HG03066 (cell line): ENCODE measurements at regions not wholly inside any gene's neighbourhood (a gene's known extent, or its start where the extent isn't known, plus 50 kb on each side); places are given as distances from the start of the nearest gene placed in this dataset.
"Not testable (repeated sequence)": the region's sequence is repeated elsewhere in the genome, so short reads cannot be mapped to it uniquely, and the experiment has no call there.

Source experiments
- ATAC-seq: cut with Tn5 transposase; IDR thresholded peaks from one replicate; pipeline ENCODE4 v1.9.1; 2021; ENCODE audit warnings: low read depth; ENCODE audit not compliant: unreplicated experiment

GRCh38 chr15:20292422-20293005 is 249.1 kb downstream of the GOLGA6L6 start:
- not testable (repeated sequence) for ATAC-seq

GRCh38 chr15:20291616-20292015 is 250.0 kb downstream of the GOLGA6L6 start:
- not testable (repeated sequence) for ATAC-seq

DNA sequence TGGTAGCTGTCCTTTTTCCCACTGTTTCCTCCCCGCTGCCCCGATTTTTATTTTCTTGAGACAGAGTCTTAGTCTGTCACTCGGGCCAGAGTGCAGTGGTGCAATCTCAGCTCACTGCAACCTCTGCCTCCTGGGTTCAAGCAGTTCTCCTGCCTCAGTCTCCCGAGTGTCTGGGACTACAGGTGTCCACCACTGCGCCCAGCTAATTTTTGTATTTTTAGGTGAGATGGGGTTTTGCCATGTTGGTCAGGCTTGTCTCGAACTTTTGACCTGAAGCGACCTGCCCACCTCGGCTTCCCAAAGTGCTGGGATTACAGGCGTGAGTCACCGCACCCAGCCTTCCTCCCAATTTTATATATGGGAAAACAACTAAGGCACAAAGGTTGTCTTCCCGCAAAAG is 251.0 kb downstream of the GOLGA6L6 start:
- not testable (repeated sequence) for ATAC-seq

GRCh38 chr15:20289538-20290103 is 252.0 kb downstream of the GOLGA6L6 start:
- ATAC-seq: not testable (repeated sequence)

- ATAC-seq: not testable (repeated sequence)
Measured at GRCh38 chr15:20288800-20289537, 252.6 kb downstream of the GOLGA6L6 start.

GRCh38 chr15:20286559-20286958 is 255.0 kb downstream of the GOLGA6L6 start:
- ATAC-seq: not testable (repeated sequence)

DNA sequence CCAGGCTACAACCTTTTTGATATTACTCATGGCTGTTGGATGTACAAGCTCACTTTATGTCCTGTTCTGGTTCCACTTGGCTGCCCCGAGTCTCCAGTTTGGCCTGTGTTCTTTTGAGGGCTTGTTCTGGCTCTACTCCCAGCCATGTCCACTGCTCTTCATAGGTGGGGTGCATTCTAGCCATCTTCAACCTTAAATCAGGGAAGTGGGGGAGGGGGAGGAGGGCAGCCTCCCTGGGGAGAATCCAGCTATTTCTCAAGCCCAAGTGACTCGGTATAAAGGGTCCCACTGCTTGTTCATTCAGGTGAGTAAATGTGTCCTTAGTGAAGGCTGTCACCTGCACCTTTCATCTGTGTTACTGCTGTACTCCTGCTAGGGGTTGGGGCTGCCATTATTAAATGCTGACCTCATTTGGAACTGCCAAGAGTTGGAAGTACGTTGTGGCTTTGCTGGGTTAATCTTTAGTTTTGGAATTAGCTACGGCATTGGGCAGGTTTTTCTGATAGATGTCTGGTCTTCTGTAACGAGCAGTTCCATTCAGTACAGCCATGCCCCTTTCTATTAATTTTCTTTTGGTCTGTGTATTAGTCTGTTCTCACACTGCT is 255.8 kb downstream of the GOLGA6L6 start:
- ATAC-seq: not testable (repeated sequence)

DNA sequence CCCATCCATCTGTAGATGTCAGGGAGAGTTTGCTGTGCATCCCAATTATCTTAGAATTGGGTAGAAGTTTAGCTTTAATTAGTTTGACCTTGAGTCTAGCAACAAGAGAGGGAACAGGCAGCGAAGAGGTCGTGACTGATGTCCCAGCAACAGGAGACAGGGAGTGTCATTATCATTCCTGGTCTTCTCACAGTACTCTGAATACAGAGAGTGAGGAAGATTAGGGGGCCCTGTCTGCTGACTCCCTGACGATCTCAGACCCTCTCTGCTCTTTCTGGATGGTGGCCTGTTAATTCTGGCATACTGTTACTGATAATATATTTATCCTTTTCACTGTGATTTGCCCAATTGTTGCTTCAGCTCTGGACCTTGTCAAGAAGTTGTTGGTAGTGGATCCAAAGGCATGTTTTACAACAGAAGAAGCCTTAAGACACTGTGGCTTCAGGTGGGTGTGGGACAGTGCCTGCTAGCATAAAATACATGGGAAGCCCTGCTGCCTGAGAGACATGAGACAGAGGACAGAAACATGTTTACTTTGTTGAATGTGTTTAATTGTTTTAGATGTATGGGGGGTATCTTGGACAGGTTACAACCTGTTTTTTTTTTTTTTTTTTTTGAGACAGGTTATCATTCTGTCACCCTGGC is 256.6 kb downstream of the GOLGA6L6 start:
- not testable (repeated sequence) for ATAC-seq

- ATAC-seq: not testable (repeated sequence)
Measured at GRCh38 chr15:20283651-20284050, 257.9 kb downstream of the GOLGA6L6 start.

DNA sequence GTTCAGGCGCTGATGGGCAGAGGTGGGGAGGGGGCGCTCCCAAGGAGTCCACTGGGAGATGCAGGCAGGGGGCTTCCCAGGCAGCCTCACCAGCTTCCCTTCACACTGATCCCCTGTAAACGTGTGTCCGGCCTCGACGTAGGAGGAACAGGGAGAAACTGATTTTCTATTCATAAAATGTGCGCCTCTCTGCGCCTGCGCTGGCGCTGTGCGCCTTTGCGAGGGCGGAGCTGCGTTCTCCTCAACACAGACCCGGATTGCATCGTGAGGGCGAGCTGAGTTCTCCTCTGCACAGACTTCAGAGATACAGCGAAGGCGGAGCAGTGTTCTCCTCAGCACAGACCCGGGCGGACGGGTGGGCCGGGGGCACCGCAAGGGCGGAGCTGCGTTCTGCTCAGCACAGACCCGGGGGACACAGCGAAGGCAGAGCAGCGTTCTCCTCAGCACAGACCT is 259.1 kb downstream of the GOLGA6L6 start:
- not testable (repeated sequence) for ATAC-seq

DNA sequence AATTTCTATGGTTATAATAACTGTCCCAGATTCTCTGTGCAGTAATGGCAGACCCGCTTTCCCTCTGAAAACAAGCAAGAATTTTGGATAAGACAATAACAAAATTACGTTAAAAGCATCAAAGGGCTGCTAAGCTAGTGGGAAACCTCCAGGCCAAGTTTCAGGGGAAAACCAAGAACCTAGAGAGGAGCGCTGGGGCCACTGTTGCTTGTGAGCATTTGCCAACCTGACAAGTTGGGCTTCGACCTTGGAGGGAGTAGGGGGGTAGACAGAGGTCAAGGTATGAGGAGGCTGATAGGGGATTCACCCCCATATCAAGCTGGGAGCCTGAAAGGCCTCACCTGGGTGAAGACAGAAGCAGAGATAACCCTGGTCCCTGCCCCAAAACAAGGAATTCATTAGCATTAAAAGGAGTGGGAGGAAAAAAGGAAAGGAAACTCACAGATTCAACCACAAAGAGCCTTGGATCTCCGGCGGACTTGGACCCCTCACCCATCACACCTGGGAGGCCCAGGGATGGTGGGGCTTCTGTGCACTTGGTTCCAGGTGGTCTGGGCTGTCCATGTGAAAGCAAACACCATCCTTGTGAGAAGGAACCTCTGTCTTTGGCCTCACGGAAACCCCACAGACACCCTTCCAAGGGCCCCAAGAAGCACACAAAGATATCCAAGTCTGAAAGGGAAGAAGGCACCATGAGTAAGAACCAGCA is 259.9 kb downstream of the GOLGA6L6 start:
- not testable (repeated sequence) for ATAC-seq

GRCh38 chr15:20280933-20281463 is 260.6 kb downstream of the GOLGA6L6 start:
- no peak for ATAC-seq

DNA sequence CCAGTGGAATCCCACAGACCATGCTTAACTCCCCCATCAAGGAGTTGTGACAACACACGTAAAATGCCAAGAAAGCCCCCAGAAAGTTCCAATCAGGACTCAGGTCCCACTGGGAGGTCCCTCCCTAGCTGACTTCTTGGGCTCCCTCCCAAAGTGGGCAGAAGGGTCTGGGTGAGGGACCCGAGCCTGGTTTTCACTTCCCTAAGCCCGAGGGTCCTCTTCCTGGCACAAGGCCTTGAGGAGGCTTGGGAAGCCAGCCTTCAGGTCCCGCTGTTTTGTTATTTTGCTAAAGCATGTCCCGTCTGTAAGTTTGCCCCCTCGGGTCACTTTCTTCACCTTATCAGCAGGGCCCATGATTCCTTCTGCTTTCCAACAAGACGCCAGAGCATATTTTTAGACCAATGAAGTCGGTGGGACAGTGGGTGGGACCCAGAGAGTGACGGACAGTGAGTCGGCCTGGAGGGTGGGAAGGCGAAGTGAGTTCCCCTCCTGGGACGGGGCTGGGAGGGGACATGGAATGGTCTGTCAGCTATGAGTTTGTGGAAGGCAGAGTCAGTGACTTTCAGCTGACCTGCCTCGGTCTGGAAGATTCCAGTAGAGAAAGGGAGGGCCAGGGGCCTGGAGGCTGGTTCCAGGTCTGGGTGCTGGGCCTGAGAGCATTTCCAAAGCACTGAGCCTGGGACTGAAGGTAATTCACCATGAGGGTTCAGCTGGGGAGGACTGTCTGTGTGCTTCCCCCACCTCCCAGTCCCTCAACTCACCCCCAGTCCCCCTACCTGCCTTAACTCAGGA is 261.3 kb downstream of the GOLGA6L6 start:
- not testable (repeated sequence) for ATAC-seq

GRCh38 chr15:20279056-20279455 is 262.5 kb downstream of the GOLGA6L6 start:
- ATAC-seq: not testable (repeated sequence)

DNA sequence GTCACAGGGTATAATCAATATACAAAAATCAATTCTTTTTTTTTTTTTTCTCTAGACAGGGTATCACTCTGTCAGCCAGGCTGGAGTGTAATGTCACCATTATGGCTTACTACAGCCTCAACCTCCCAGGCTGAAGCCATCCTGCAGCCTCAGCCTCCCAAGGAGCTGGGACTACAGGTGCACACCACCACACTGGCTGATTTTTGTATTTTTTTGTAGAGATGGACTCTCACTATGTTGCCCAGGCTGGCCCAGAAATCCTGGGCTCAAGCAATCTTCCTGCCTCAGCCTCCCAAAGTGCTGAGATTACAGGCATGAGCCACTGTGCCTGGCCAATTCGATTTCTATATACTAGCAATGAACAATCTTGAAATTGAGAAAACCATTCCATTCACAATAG is 263.2 kb downstream of the GOLGA6L6 start:
- ATAC-seq: not testable (repeated sequence)

- ATAC-seq: not testable (repeated sequence)
Measured at GRCh38 chr15:20277451-20277850, 264.1 kb downstream of the GOLGA6L6 start.

DNA sequence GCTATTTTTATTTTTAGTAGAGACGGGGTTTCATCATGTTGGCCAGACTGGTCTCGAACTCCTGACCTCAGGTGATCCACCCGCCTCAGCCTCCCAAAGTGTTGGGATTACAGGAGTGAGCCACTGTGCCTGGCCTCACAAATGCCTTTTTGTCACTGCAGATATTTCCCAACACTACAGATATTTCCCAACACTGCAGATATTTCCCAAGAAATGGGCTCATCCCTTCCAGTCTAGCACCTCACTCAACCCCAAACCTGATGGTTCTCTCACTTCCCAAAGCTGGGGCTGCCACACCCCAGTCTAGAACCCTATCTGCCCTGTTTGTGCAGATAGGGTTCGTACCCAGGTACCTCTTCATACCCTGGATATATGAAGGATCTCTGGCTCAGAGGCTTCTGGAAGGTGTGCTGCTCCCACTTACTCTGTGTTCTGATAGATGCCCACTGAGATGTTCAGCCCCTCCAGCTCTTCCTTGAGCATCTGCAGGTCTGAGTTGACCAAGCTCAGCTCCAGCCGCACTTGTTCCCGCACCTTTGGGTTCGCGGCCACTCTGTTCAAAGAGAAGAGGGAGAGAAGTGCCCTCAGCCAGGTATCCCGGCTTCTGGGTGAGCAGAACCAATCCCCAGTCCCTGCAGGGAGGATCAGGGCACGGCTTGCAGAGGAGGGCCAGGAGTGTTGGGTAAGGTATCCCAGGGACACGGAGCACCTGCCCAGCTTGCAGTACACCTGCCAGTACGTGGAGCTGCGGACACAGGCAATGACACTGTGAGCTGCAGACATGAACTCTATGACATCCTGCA is 265.1 kb downstream of the GOLGA6L6 start:
- not testable (repeated sequence) for ATAC-seq

DNA sequence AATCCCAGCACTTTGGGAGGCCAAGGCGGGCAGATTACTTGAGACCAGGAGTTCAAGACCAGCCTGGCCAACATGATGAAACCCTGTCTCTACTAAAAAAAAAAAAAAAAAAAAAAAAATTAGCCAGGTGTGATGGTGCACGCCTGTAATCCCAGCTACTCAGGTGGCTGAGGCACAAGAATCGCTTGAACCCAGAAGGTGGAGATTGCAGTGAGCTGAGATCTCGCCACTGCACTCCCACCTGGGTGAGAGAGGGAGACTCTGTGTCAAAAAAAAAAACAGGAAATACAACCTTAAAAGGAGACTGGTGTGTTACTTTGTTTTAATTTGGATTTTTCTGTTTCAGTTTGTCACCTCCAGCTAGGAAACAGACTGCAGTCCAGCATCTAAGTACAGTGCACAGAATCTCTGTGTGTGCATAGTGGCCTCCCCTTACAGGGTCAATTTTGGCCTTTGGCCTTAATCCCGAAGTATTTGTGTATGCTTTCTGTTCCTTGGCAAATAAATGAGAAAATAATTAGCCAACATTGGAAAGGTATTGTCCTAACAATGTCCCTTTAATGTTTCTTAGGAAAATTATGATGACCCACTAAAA is 266.1 kb downstream of the GOLGA6L6 start:
- not testable (repeated sequence) for ATAC-seq
